ENCODE measurements at regions not wholly inside any gene's neighbourhood (a gene's known extent, or its start where the extent isn't known, plus 50 kb on each side); places are given as distances from the start of the nearest gene placed in this dataset.
A peak's percentile ranks its signal among the peaks of the same experiment; 100 is the strongest.

DNA sequence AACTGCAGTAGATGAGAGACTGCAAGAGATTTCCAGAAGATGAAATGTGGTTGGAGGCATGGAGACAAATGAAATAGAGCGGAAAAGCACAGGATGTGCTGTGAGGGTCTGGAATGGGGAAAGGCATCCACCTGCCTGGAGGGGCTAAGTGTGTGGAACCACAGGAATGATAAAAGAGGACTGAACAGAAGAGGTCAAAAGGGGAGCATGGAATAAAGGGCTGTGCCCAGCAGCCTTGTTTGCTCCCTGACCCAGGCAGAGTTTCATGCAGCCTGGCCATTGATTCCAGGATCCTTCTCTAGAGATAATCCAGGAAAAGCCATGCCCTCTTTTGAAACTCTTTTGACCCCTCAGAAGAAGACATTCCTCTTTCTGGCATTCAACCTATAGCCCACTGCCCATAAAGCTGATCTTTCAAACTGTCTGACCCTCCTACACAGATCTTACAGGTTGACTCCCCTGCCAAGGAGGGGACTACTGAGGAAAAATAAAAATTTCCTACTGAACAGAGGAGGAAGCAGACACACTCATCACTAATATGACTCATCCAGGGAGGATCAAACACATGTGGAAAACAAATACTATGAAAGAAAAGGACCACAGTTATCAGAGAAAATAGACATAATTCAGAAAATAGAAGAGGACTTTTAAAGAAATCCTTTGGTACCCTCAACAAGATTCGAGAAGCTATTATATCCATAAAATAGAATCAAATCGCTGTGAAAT, 273.5 kb upstream of the PCSK5 start:
- no peak for DNase-seq

GRCh38 chr9:75623462-75623861, 267.0 kb upstream of the PCSK5 start:
- DNase-seq, result no peak

DNA sequence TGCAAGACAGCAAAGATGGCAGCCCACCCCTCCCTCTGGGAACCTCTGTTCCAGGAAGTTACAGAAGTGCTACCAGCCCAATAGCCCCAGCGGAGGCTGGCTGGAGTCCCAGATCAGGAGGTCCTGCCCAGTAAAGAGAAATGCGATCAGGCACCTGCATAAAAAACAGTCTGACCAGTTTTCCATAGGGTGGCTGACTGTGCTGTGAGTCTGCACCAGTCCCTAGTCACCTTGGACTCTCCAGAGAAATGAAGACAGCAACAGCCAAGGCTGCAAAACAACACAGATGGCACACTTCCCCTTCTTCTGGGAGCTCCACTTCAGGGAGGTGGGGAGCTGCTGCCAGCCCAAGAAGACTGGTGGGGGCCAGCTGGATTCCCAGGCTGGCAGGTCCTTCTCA, 265.5 kb upstream of the PCSK5 start:
- no peak for DNase-seq

DNA sequence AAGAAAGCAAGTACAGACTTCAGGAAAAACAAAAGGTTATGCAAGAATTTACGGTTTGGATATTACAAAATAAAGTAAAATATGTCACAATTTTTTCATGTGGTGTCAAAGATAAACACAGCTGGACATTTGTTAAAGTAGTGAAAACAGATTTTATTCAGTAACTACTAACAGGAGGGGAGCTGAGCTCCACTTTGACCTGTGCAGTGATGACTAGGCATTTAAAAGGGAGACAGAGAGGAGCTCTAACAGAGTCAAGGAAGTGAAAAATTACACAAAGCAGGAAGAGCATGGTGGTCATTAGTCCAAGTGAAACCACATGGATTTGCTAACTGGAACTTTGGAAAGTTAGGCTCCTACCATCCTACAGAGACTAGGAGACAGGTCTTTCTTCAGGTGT, 263.6 kb upstream of the PCSK5 start:
- no peak for DNase-seq

DNA sequence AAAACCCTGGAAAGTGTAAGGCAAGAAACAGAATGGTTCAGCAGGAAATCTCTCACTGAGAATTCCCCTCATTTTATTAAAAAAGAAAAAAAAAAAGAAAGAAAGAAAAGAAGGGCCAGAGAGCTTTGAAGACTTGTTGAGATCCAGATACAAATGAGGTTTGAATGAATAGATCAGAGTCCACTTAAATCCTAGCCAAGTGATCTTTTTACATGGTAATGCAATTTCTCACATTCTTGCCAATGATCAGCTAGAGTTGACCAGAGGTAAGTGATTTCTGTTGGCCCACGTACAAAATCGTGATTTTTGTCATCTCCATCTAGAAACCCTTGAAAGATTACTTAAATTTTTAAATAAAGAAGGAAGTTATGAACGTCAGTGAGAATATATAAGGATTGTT, 261.5 kb upstream of the PCSK5 start:
- no peak for DNase-seq

DNA sequence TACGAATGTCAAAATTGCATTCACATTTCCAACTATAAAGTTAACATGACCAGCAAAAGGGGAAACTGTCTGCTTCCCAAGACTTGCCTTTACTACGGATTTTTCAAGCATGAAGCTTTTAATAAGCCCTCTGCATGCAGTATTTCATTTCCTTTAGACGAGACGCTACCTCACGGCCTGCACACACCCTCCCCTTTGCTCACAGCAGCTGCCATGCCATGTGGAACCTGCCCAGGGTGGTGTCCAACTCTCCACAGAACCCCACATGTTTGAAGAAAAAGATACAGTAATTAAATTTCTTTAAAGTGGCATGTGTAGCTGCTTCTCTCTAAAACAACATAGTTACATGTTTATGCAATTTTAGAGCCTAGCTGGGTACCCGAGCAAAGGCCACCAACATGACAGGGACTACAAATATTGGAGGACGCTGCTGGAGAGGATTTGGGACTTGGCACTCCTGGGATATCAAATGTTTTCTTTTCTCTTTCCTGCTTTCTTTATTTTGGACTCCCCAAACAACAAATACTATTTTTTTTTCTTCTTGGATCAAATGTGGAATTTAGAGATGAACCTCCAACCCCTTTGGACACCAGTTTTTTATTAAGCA, 256.9 kb upstream of the PCSK5 start:
- DNase-seq, result peak; percentile 2

DNA sequence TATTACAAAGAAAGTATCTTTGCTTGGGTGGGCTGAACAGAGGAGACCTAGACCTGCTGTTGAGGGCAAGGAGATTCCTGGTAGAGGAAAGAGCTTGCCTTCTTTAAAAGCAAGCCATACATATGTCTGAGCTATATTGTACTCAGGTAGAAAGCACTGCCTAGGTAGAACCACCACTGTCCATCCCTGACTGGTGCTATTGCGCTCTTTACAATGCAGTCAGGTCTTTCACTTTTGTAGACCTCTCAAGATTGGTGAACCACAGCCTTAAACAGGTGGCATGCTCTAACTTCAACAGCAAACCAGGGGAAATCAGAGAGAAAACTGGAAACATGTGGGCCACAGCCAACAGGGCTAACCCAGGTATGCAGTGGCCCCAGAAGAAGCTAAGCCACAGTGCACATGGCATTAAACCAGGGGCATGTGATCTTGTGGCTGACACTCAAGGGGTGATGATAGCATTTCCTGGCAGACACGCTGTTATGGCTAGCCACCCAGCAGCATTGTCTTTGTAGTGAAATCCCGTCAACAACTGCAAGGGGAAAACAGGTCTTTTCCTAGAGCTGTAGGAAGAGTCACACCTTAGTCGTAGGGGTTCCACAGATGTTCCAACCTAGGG, 253.9 kb upstream of the PCSK5 start:
- DNase-seq, result no peak

GRCh38 chr9:75639971-75640610, 250.4 kb upstream of the PCSK5 start:
- no peak for DNase-seq

DNA sequence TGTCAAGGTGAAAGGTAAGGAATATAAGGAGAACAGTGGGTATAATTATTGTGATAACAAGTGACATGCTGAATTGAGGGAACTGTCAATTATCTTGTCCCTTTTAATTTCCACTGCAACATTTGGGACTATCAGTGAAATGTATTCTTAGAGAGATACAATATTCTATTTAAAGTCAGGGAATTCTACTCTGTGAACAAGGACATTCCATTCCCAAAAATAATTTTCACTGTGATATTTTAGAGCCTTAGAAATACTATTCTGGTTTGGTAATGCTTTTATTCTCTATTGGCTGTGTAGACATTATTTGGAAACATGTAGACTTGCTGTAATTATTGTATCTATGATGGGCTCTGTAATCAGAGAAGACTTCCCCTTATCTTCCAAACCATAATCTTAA, 248.0 kb upstream of the PCSK5 start:
- no peak for DNase-seq

GRCh38 chr9:75644649-75645048, 245.8 kb upstream of the PCSK5 start:
- DNase-seq, result no peak

GRCh38 chr9:75648034-75648433, 242.4 kb upstream of the PCSK5 start:
- DNase-seq, result no peak

DNA sequence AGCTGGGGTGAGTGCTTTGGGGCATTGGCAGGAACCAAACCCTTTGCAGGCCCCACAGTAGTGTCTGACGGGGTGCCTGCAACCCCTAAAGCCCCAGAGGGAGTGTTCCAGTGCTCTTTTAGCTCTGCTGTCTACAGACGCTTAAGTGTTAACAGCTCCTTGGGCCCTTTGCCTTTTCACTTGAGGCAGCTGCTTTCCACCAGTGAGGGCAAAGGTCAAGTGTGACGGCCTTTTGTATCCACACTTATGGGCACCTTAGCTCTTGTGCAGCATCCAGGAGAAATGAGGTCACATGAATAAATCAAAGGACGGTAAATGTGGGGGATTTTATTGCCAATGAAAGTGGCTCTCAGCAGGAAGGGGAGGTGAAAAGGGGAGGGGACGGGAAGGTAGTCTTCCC, 241.4 kb upstream of the PCSK5 start:
- DNase-seq, result no peak

- DNase-seq, result no peak
Observed at GRCh38 chr9:75651709-75652108, 238.8 kb upstream of the PCSK5 start.

DNA sequence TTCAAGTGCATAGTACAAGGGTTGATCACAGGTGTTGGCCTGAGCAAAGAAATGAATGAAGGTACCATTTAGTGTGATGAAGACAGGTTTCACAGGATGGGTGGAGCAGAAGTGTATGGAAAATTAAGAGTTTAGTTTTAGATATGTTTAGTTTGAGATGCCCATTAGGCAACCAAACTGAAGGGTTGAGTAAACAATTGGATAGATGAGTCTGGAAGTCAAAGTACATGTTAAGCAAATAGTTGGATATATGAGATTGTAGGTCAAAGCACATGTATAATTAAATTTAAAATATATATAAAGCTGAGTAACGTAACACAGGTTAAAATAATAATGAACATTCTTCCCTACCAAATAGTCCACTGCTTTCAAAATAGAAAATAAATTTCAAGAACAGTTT, 237.1 kb upstream of the PCSK5 start:
- DNase-seq, result no peak

DNA sequence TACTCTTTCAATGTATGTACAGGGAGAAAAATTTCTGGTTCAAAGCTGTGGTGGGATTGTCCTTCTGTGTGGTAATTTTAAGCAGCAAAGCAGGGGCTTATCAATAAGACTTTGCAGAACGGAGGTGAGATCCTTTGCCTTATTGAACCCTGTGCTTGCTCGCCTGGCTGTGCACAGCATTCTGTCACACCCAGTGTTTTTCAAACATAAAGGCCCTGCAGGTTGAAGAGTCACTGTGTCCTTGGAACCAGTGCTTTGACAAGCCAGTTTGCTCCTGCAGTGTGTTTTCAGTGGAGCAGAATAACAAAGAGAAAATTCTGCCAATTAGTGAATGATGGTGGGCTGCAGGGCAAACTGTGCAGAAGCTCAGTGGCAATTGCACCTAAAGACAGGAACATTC, 236.7 kb upstream of the PCSK5 start:
- no peak for DNase-seq

GRCh38 chr9:75657015-75657414, 233.5 kb upstream of the PCSK5 start:
- no peak for DNase-seq

DNA sequence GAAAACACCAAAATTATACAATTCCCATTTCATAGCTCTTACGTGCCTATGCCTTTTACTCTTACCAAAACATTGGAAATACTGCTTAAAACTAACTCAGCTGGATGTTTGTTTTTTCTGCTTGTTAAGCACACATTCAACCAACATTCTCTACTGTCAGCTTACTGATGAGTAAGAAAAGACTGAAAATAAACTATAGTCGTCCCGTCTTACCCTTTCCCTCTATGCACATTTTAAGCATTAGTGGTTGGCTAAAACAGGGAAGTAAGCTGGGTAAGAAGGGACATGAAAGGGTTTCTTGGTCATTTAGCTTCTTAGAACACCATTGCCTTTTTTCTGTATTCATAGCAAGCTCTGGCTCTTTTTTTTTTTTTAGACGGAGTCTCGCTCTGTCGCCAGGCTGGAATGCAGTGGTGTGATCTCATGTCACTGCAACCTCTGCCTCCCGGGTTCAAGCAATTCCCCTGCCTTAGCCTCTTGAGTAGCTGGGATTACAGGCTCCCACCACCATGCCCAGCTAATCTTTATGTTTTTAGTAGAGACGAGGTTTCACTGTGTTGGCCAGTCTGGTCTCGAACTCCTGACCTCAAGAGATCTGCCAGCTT, 232.1 kb upstream of the PCSK5 start:
- peak; percentile 9 for DNase-seq

DNA sequence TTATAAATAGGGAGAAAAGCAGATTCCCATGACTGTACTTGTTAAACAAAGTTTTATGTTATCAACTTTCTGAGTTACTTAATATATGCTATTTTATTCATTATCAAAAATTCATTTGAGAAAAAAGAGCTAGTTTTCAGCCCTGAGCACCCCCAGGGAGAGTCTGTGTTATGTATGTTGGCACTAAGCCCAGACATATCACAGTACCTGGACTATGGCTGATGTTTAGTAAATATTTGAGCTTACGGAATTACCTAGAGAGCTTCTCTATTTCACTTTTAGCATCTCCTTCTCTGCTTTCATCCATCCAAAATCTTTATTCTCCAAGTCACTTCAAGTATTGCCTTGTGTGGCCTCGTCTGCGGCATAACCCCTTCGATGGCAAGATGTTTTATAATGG, 225.9 kb upstream of the PCSK5 start:
- no peak for DNase-seq

DNA sequence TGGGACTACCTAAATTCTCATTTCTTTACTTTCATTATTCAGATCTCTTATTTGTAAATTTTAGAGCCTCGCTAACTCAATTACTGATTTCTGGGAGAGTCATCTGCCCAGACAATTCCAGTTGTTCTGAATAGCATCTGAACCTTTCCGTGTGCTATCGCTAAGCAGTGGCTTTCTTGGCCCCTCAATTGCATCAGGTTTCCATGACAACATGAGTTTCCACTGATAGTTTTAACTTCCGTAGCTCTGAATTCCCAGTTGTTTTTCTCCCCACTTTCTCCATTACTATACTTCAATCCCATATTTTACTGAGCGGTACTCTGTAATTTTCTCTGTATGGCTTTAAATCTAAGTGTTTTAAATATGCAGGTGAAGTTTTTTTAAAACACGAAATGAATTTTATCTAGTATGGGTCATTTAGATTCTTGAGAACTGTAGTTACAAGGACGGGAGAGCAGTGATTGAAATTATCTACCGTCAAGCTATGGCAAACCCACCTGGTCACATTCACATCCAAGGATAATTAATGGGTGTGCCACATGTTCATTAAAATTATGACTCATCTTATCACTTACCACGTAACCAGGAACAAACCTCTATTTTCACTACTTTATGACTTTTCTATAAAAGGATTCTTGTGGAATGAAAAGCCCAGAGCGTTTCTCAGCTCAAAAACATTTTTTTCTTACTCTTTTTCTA, 223.5 kb upstream of the PCSK5 start:
- no peak for DNase-seq

DNA sequence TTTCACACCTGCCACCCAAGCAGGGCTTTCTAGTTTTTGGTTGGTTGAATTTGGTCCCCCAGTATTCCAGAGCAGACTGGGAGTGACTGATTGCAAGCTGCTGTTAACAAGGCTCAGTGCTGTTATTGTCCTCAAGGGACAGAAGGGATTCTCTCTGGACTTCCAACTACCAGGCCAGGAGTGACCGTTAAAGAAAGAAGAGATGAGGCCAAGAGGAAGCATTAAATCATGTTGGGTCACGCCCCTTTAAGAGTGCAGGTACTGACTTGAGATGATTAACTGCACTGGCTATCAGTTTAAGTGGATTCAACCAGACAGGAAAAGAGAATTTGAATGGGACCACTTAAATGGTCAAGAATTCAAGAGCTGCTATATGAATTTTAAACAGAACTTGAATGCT, 220.8 kb upstream of the PCSK5 start:
- no peak for DNase-seq

DNA sequence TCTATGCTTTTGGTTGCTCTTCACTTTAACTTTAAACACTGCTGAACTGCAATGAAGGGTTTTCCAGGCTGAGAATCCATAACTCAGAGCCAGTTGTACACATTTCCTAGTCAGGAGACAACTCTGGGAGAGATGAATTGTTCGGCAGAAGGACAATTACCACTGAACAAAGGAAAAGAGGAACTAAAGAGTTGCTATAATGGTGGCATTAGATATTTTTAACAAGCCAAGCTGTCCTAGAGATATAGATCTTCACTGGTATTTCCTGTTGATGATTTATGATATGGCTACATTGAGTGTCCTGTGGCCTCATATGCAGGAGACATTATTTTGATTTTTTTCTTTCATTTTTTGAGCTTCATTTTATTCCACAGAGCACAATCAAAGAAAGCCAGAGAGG, 219.1 kb upstream of the PCSK5 start:
- no peak for DNase-seq

GRCh38 chr9:75672478-75672877, 218.0 kb upstream of the PCSK5 start:
- no peak for DNase-seq

All from tongue (tissue), 1 donor.